ENCODE measurements at regions not wholly inside any gene's neighbourhood (a gene's known extent, or its start where the extent isn't known, plus 50 kb on each side); places are given as distances from the start of the nearest gene placed in this dataset.

GRCh38 chr2:209322041-209322440 lies 101.8 kb upstream of the MAP2 start:
- TF ChIP-seq CTCF (optimal IDR thresholded peaks at IDR 0.05 in 1 of 3, IDR thresholded peaks at IDR 0.05 in 1 of 3, conservative IDR thresholded peaks at IDR 0.05 in 1 of 3; ENCODE audit: extremely low read depth in 1 of 3, insufficient read depth in 2 of 3, low read length in 3 of 3), result no peak
- TF ChIP-seq EZH2 (IDR thresholded peaks at IDR 0.05; ENCODE audit: low read length), result no peak

Data from keratinocyte (primary cell).